SU-DHL-6 (cell line): ENCODE measurements at regions not wholly inside any gene's neighbourhood (a gene's known extent, or its start where the extent isn't known, plus 50 kb on each side); places are given as distances from the start of the nearest gene placed in this dataset.

Source experiments
- CTCF ChIP-seq: fragments of 200-600 bp; sonication (generic); IDR thresholded peaks from one replicate; pipeline ENCODE4 v1.5.1; 2017; ENCODE audit warnings: antibody characterized with exemption, mild to moderate bottlenecking, low read length, moderate library complexity; ENCODE audit not compliant: insufficient read depth, poor library complexity, severe bottlenecking
- EZH2phosphoT487 ChIP-seq: fragments of 200-600 bp; sonication (generic), shearing (Covaris generic); conservative IDR thresholded peaks from 2 replicates; pipeline ENCODE4 v1.6.1; 2018; ENCODE audit warnings: mild to moderate bottlenecking, antibody characterized with exemption, low read length, moderate library complexity, mixed read lengths

- TF ChIP-seq CTCF, result no peak
- no peak for TF ChIP-seq EZH2phosphoT487
These were observed 210.7 kb upstream of the GNAI1 start for GRCh38 chr7:79923953-79924352.
